ENCODE measurements at regions not wholly inside any gene's neighbourhood (a gene's known extent, or its start where the extent isn't known, plus 50 kb on each side); places are given as distances from the start of the nearest gene placed in this dataset.

- H3K79me2 ChIP-seq (ENCODE audit: control insufficient read depth, insufficient read depth, low read length) = no peaks in the 10 kb centered on the region
- no peaks in the 10 kb centered on the region for H3K4me1 ChIP-seq (ENCODE audit: control insufficient read depth in 2 of 2, insufficient read depth in 2 of 2, low read length in 2 of 2)
- no peaks in the 10 kb centered on the region for H3K9me3 ChIP-seq (ENCODE audit: control extremely low read depth in 1 of 3, control insufficient read depth in 2 of 3, insufficient read depth in 1 of 3, low read length in 2 of 3)
- H3K9ac ChIP-seq (ENCODE audit: low read length) = no peak overlapping the region
- CTCF ChIA-PET = interaction anchor here (1.8 to 2.2 kb wide), 2 partner anchors 20 to 53 kb away, joined by 4 to 7 read pairs; no protein-coding TSS in a partner anchor
- no peaks in the 10 kb centered on the region for H3K4me1 Mint-ChIP-seq
- no peaks in the 10 kb centered on the region for H3K27me3 ChIP-seq (replicated peaks in 1 of 4; ENCODE audit: control extremely low read depth in 1 of 4, control insufficient read depth in 3 of 4, insufficient read depth in 4 of 4, low read length in 3 of 4)
- intact Hi-C loops (cut with micrococcal nuclease) = no loop called here
- POLR2A ChIA-PET = no interaction called here
- ATAC-seq (ENCODE audit: low read depth) (no peak), DNase-seq (no peak)
- H3K4me3 Mint-ChIP-seq = no peak overlapping the region
- no peaks in the 10 kb centered on the region for H3K36me3 ChIP-seq (replicated peaks in 1 of 2; ENCODE audit: control extremely low read depth in 1 of 2, control insufficient read depth in 1 of 2, extremely low read depth in 1 of 2, insufficient read depth in 2 of 2, low read length in 1 of 2)
- H4K20me1 ChIP-seq (ENCODE audit: control insufficient read depth, insufficient read depth, low read length, poor library complexity, severe bottlenecking) = no peaks in the 10 kb centered on the region
- no peak overlapping the region for H3K27ac Mint-ChIP-seq
- no peak overlapping the region for H2AFZ ChIP-seq (ENCODE audit: insufficient read depth, low read depth, low read length, poor library complexity, severe bottlenecking)
- no peaks in the 10 kb centered on the region for H3K9me3 Mint-ChIP-seq (ENCODE audit: insufficient read depth)
- H3K4me2 ChIP-seq (replicated peaks; ENCODE audit: low read depth, low read length, poor library complexity, severe bottlenecking) = no peak overlapping the region
- H3K27ac ChIP-seq (ENCODE audit: low read length in 2 of 2) = no peak overlapping the region
- TF ChIP-seq EZH2 (IDR thresholded peaks at IDR 0.05; ENCODE audit: borderline replicate concordance, insufficient read depth, low read depth, low read length, poor library complexity, severe bottlenecking) = no peak
- no peak for TF ChIP-seq CTCF (IDR thresholded peaks at IDR 0.05)
- H3K27me3 Mint-ChIP-seq = no peaks in the 10 kb centered on the region
- no peak overlapping the region for H3K4me3 ChIP-seq (ENCODE audit: control extremely low read depth in 1 of 5, extremely low read depth in 1 of 5, insufficient read depth in 1 of 5, low read depth in 2 of 5, low read length in 4 of 5)
Measured at GRCh38 chr1:65022216-65022615, 55.9 kb upstream of the JAK1 start.

- H3K27me3 ChIP-seq (replicated peaks in 1 of 4; ENCODE audit: control extremely low read depth in 1 of 4, control insufficient read depth in 3 of 4, insufficient read depth in 4 of 4, low read length in 3 of 4) = no peaks in the 10 kb centered on the region
- peaks cover 4% of the 10 kb centered on the region for H3K9me3 Mint-ChIP-seq (ENCODE audit: insufficient read depth)
- CTCF ChIA-PET = interaction anchor here (0.6 kb wide), 1 partner anchor 778 kb away, joined by 5 read pairs; no protein-coding TSS in a partner anchor
Measured at GRCh38 chr1:65025794-65026193, 59.4 kb upstream of the JAK1 start.

More at GRCh38 chr1:65025794-65026193, 59.4 kb upstream of the JAK1 start:
- Mint-ChIP-seq H3K4me3 (no peak overlapping the region), H3K27me3 (peaks cover 2% of the 10 kb centered on the region), H3K27ac (no peak overlapping the region), H3K4me1 (no peaks in the 10 kb centered on the region)
- Histone ChIP-seq H3K9me3 (ENCODE audit: control extremely low read depth in 1 of 3, control insufficient read depth in 2 of 3, insufficient read depth in 1 of 3, low read length in 2 of 3) (peaks cover 0 to 2% (median 0%) of the 10 kb centered on the region in 3 donors), H3K4me3 (ENCODE audit: control extremely low read depth in 1 of 5, extremely low read depth in 1 of 5, insufficient read depth in 1 of 5, low read depth in 2 of 5, low read length in 4 of 5) (no peak overlapping the region), H3K9ac (ENCODE audit: low read length) (no peak overlapping the region), H3K4me1 (ENCODE audit: control insufficient read depth in 2 of 2, insufficient read depth in 2 of 2, low read length in 2 of 2) (no peaks in the 10 kb centered on the region), H3K4me2 (replicated peaks; ENCODE audit: low read depth, low read length, poor library complexity, severe bottlenecking) (no peak overlapping the region), H4K20me1 (ENCODE audit: control insufficient read depth, insufficient read depth, low read length, poor library complexity, severe bottlenecking) (no peaks in the 10 kb centered on the region), H3K36me3 (replicated peaks in 1 of 2; ENCODE audit: control extremely low read depth in 1 of 2, control insufficient read depth in 1 of 2, extremely low read depth in 1 of 2, insufficient read depth in 2 of 2, low read length in 1 of 2) (no peaks in the 10 kb centered on the region), H3K27ac (ENCODE audit: low read length in 2 of 2) (no peak overlapping the region), H2AFZ (ENCODE audit: insufficient read depth, low read depth, low read length, poor library complexity, severe bottlenecking) (no peak overlapping the region), H3K79me2 (ENCODE audit: control insufficient read depth, insufficient read depth, low read length) (no peaks in the 10 kb centered on the region)
- POLR2A ChIA-PET = no interaction called here
- no peak for DNase-seq
- intact Hi-C loops (cut with micrococcal nuclease) = no loop called here
- 95% methylated on average over 2 of the region's 3 CpGs for WGBS (ENCODE audit: insufficient coverage)
- TF ChIP-seq CTCF (IDR thresholded peaks at IDR 0.05) (no peak), EZH2 (IDR thresholded peaks at IDR 0.05; ENCODE audit: borderline replicate concordance, insufficient read depth, low read depth, low read length, poor library complexity, severe bottlenecking) (no peak)
- no peak for ATAC-seq (ENCODE audit: low read depth)
